Osteocyte (in vitro differentiated cells): ENCODE measurements at regions not wholly inside any gene's neighbourhood (a gene's known extent, or its start where the extent isn't known, plus 50 kb on each side); places are given as distances from the start of the nearest gene placed in this dataset.

ENCODE experiments used
- DNase-seq: peaks from one replicate; pipeline ENCODE4 v3.0.0; 2021; ENCODE audit warnings: mixed read lengths; ENCODE audit not compliant: unreplicated experiment; ENCODE audit errors: extremely low spot score
- H3K27ac Mint-ChIP-seq: one replicate; pipeline ENCODE4 v1.8.0; 2021; ENCODE audit warnings: mild to moderate bottlenecking, mixed read lengths; ENCODE audit not compliant: unreplicated experiment
- H3K27me3 Mint-ChIP-seq: one replicate; pipeline ENCODE4 v1.8.0; 2021; ENCODE audit warnings: mixed read lengths; ENCODE audit not compliant: unreplicated experiment
- H3K36me3 Mint-ChIP-seq: one replicate; pipeline ENCODE4 v1.8.0; 2021; ENCODE audit warnings: mixed read lengths; ENCODE audit not compliant: unreplicated experiment
- H3K4me1 Mint-ChIP-seq: one replicate; pipeline ENCODE4 v1.8.0; 2021; ENCODE audit warnings: mixed read lengths; ENCODE audit not compliant: unreplicated experiment
- H3K4me3 Mint-ChIP-seq: one replicate; pipeline ENCODE4 v1.8.0; 2021; ENCODE audit warnings: mild to moderate bottlenecking, moderate library complexity, mixed read lengths; ENCODE audit not compliant: unreplicated experiment
- H3K9me3 Mint-ChIP-seq: one replicate; pipeline ENCODE4 v1.8.0; 2021; ENCODE audit warnings: mixed read lengths; ENCODE audit not compliant: unreplicated experiment
- TF ChIP-seq, protein P1 (sequence below): fragments of 200-600 bp; sonication (generic); IDR thresholded peaks from 2 replicates; pipeline ENCODE4 v1.5.0; 2021; ENCODE audit warnings: antibody characterized with exemption, mild to moderate bottlenecking, moderate library complexity

DNA sequence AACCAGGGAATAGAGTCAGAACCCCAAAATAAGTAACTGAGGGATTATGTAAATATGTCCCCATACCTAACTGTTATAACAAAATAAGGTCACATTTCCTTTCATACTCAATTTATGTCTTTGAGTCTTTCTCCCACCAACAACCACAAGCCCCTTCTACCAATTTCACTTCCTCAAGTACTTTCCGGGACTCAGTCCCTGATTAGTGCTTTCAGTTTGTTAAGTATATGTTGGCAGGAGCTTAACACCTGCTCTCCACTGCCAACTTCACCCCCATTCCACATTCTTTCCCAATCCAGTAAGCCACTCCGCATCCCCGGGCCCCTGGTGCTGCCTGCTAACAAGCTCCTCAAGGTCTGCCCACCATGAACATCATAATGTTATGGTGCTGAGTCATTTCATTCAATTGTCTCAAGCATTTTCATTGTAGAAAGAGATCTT lies 71.3 kb upstream of the SPRY1 start:
- H3K27ac Mint-ChIP-seq = no peak overlapping the region
- H3K9me3 Mint-ChIP-seq = peaks cover 34% of the 10 kb centered on the region
- no peak overlapping the region for H3K4me3 Mint-ChIP-seq
- DNase-seq = no peak
- H3K4me1 Mint-ChIP-seq = peaks cover 11% of the 10 kb centered on the region
- no peaks in the 10 kb centered on the region for H3K27me3 Mint-ChIP-seq
- peaks cover 18% of the 10 kb centered on the region for H3K36me3 Mint-ChIP-seq
- TF ChIP-seq, protein P1, sequence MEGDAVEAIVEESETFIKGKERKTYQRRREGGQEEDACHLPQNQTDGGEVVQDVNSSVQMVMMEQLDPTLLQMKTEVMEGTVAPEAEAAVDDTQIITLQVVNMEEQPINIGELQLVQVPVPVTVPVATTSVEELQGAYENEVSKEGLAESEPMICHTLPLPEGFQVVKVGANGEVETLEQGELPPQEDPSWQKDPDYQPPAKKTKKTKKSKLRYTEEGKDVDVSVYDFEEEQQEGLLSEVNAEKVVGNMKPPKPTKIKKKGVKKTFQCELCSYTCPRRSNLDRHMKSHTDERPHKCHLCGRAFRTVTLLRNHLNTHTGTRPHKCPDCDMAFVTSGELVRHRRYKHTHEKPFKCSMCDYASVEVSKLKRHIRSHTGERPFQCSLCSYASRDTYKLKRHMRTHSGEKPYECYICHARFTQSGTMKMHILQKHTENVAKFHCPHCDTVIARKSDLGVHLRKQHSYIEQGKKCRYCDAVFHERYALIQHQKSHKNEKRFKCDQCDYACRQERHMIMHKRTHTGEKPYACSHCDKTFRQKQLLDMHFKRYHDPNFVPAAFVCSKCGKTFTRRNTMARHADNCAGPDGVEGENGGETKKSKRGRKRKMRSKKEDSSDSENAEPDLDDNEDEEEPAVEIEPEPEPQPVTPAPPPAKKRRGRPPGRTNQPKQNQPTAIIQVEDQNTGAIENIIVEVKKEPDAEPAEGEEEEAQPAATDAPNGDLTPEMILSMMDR = no peak

DNA sequence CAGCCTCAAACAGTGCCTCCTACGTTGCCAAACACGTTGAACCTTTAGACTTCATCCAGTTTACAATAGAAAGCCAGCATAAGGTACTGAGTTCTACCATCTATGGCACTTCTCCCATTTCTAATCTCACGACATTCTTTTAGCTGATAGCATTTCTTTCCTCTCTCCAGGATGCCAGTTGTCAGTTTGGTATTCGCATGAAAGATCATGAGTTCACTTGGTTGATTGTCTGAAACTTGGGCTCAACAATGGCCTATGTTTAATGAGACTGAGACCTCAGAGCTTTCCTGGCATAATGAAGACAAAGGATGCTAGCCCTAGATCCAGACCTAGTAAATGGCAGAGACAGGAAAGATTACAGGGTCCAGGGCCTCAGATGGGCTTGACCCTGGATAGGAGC lies 69.2 kb upstream of the SPRY1 start:
- TF ChIP-seq, protein P1 = no peak
- Mint-ChIP-seq H3K27ac (peak overlapping the region; percentile 69), H3K4me1 (peaks cover 11% of the 10 kb centered on the region)

DNA sequence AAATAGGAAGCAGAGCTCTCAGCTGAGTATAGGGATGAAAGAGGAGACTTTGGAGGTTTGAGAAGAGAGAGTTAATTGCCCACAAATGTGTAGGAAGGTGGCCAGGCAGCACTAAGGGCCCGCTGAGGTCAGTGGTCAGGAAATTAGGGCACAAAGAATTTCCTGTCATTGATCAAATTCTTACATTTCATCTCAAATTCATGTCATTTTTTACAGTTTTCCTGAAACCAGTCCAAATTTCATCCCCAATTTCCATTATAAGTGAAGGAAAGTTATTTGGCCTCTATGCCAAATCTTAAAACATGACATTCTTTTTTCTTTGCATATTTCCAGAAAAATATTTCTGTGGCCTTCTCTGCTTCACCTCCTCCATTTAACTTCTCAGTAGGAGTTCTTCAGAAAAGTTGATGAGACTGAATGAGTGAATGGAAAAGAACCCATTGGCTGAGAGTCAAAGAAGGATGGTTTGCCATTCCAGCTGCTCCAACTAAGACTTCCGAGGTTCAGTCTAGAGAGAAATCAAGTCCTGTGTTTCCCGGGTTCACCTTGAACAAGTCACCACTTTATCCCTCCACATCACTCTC lies 68.7 kb upstream of the SPRY1 start:
- Mint-ChIP-seq H3K4me3 (no peak overlapping the region), H3K27ac (peak overlapping the region; percentile 69), H3K9me3 (peaks cover 15% of the 10 kb centered on the region), H3K4me1 (peaks cover 11% of the 10 kb centered on the region), H3K36me3 (peaks cover 4% of the 10 kb centered on the region), H3K27me3 (no peaks in the 10 kb centered on the region)
- TF ChIP-seq, protein P1 = no peak
- no peak for DNase-seq

More for the DNA sequence above, 69.2 kb upstream of the SPRY1 start:
- Mint-ChIP-seq H3K36me3 (peaks cover 7% of the 10 kb centered on the region), H3K4me3 (no peak overlapping the region), H3K9me3 (peaks cover 18% of the 10 kb centered on the region), H3K27me3 (no peaks in the 10 kb centered on the region)
- no peak for DNase-seq

DNA sequence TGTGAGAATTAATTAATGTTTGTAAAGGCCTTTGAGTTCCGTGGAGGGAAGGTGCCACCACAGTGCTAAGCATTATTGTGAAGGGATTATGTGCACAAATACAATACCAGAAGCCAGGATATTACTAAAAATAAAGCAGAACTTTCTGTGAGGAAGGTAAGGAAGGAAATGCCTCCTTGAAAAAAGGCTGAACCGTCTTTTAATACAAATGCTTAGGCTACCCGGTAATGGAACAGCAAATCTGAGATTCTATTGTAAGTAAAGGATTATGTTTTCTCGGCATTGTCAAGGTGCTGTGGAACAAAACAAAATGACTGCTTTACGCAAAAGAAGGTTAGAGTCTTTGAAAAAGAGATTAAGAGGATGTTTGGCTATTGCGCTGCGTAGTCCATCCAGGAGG lies 57.9 kb upstream of the SPRY1 start:
- Mint-ChIP-seq H3K27me3 (no peaks in the 10 kb centered on the region), H3K27ac (no peak overlapping the region), H3K9me3 (peaks cover 15% of the 10 kb centered on the region), H3K4me1 (peaks cover 9% of the 10 kb centered on the region), H3K4me3 (no peak overlapping the region), H3K36me3 (no peaks in the 10 kb centered on the region)
- TF ChIP-seq, protein P1 = no peak
- no peak for DNase-seq

DNA sequence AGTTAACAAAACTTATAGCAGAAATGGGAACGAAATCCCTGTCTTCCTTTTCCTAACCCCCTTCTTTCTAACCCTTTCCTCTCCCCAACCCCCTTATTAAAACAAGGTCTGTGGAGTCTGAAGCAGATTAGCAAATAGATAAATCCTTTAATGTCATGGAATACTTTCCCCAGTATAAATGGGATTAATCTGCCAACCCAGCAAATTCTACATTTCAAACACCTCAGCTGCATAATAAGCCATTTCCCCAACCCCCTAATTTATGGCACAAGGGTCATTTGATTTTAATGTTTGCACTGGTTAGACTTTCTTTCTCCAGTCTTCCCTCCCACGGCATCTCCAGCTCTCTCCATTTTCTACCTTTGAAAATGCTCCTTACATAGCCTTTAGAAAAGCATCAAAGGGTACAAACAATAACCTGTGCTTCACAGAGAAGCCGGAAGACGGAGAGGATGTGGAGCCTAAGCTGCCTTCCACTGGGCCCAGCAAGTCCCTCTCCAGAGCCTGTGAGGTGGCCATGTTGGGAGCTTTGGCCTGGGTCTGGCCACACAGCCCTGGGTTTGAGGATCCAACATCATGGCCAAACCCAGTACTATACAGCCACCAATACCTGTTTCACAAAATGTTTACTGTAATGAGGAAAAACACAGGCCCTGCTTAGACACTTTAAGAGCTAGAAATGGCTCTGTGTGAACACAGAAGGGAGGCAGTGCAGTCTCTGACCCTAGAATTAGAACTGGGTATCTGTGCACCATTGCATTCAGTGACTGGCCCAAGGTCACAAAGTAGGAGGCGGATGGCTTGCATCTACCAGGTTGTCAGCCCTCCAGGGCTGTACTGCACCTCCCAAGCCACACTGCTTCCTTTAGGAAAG lies 56.9 kb upstream of the SPRY1 start:
- peaks cover 13% of the 10 kb centered on the region for H3K4me1 Mint-ChIP-seq
- no peak overlapping the region for H3K27ac Mint-ChIP-seq
- TF ChIP-seq, protein P1 = no peak
- no peaks in the 10 kb centered on the region for H3K36me3 Mint-ChIP-seq
- H3K9me3 Mint-ChIP-seq = peaks cover 6% of the 10 kb centered on the region
- no peak overlapping the region for H3K4me3 Mint-ChIP-seq
- no peaks in the 10 kb centered on the region for H3K27me3 Mint-ChIP-seq
- DNase-seq = no peak
